Suprapubic skin (tissue), 4 donors: ENCODE measurements at regions not wholly inside any gene's neighbourhood (a gene's known extent, or its start where the extent isn't known, plus 50 kb on each side); places are given as distances from the start of the nearest gene placed in this dataset.

ENCODE experiments used
- DNase-seq, 2 donors: peaks; one replicate each; pipeline ENCODE4 v3.0.0-alpha.2; 2019; ENCODE audit warnings: low spot score in 2 of 2
- H3K27ac ChIP-seq: fragments of 200-600 bp; sonication (generic); one replicate; pipeline ENCODE4 v1.5.1; 2019
- H3K27me3 ChIP-seq: fragments of 200-600 bp; sonication (generic); one replicate; pipeline ENCODE4 v1.5.1; 2019
- H3K36me3 ChIP-seq: fragments of 200-600 bp; sonication (generic); one replicate; pipeline ENCODE4 v1.5.1; 2019
- H3K4me1 ChIP-seq: fragments of 200-600 bp; sonication (generic); one replicate; pipeline ENCODE4 v1.5.1; 2019
- H3K4me3 ChIP-seq: fragments of 200-600 bp; sonication (generic); one replicate; pipeline ENCODE4 v1.5.1; 2019; ENCODE audit warnings: mild to moderate bottlenecking
- H3K9me3 ChIP-seq: fragments of 200-600 bp; sonication (generic); one replicate; pipeline ENCODE4 v1.5.1; 2019
- EP300 ChIP-seq: sonication (generic); formaldehyde crosslinking; IDR thresholded peaks from one replicate; pipeline ENCODE4 v1.6.1; 2017; ENCODE audit warnings: antibody characterized with exemption
- POLR2A ChIP-seq, 2 donors: fragments of 450-650 bp; IDR thresholded peaks; one replicate each; pipeline ENCODE4 v1.6.1; 2017; ENCODE audit warnings: antibody characterized with exemption in 2 of 2, mild to moderate bottlenecking in 2 of 2, moderate library complexity in 2 of 2
- POLR2AphosphoS5 ChIP-seq, 3 donors: sonication (generic); formaldehyde crosslinking; IDR thresholded peaks; one replicate each; pipeline ENCODE4 v1.6.1; 2017; ENCODE audit warnings: antibody characterized with exemption in 3 of 3
- WGBS: methylation state at CpG from one replicate; pipeline ENCODE4 v1.1.5; 2018; 5-methylcytosine and 5-hydroxymethylcytosine counted together
- TF ChIP-seq, protein P1 (sequence below), 2 donors: fragments of 200-600 bp in 1 of 2; fragments of 450-650 bp in 1 of 2; sonication (generic) in 1 of 2; IDR thresholded peaks; one replicate each; pipeline ENCODE4 v1.5.1; 2016 to 2019; ENCODE audit warnings: antibody characterized with exemption in 2 of 2, mild to moderate bottlenecking in 1 of 2, moderate library complexity in 1 of 2

DNA sequence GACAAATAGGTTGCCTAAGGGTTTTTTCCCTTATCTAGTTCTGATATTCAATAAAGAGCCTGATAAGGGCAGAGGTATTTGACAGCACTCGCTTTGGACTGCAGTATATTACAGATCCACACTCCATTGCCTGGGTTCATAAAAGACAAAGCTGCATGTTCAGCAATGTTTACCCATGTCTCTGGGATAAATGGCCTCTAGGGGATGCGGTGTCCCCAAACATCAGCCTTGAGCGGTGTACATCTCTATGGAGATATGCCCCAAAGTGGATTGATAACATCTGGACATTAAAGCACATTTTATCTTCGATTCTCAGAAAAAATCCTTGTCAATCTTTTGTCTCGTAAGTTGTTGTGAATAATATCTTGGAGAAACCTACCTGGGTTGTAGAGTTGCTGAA is 660.8 kb upstream of the AADAT start:
- Histone ChIP-seq H3K4me1 (no peaks in the 10 kb centered on the region), H3K27me3 (no peaks in the 10 kb centered on the region), H3K36me3 (no peaks in the 10 kb centered on the region), H3K27ac (no peak overlapping the region), H3K4me3 (no peak overlapping the region), H3K9me3 (peaks cover 3% of the 10 kb centered on the region)
- TF ChIP-seq EP300 = no peak
- TF ChIP-seq POLR2A (IDR thresholded peaks at IDR 0.05) = no peak
- TF ChIP-seq, protein P1, sequence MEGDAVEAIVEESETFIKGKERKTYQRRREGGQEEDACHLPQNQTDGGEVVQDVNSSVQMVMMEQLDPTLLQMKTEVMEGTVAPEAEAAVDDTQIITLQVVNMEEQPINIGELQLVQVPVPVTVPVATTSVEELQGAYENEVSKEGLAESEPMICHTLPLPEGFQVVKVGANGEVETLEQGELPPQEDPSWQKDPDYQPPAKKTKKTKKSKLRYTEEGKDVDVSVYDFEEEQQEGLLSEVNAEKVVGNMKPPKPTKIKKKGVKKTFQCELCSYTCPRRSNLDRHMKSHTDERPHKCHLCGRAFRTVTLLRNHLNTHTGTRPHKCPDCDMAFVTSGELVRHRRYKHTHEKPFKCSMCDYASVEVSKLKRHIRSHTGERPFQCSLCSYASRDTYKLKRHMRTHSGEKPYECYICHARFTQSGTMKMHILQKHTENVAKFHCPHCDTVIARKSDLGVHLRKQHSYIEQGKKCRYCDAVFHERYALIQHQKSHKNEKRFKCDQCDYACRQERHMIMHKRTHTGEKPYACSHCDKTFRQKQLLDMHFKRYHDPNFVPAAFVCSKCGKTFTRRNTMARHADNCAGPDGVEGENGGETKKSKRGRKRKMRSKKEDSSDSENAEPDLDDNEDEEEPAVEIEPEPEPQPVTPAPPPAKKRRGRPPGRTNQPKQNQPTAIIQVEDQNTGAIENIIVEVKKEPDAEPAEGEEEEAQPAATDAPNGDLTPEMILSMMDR (IDR thresholded peaks at IDR 0.05) = no peak
- TF ChIP-seq POLR2AphosphoS5 (IDR thresholded peaks at IDR 0.05) = no peak
- WGBS = 52% methylated on average over 5 of the region's 5 CpGs
- DNase-seq = no peak

DNA sequence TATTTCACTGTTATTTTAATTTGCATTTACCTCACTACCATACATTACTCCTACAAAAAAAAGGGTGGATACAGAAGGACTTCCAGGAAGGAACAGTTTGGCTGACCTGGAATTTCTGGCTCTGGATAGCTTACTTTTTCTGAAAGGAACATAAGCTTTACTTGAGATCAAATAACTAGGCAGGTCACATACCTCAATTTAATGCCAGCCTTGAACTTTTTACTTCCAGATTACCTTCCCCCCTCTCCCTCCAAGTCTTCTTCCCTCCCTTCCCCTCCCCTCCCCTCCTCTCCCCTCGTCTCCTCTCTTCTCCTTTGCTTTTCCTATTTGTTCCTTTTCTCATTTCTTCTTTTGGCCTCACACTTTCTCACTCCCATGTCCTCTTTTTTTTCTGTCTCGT is 659.2 kb upstream of the AADAT start:
- TF ChIP-seq EP300 (no peak), POLR2A (IDR thresholded peaks at IDR 0.05) (no peak), POLR2AphosphoS5 (IDR thresholded peaks at IDR 0.05) (no peak)
- TF ChIP-seq, protein P1 (IDR thresholded peaks at IDR 0.05) = no peak
- DNase-seq = no peak
- Histone ChIP-seq H3K4me1 (no peaks in the 10 kb centered on the region), H3K27me3 (no peaks in the 10 kb centered on the region), H3K36me3 (no peaks in the 10 kb centered on the region), H3K9me3 (no peaks in the 10 kb centered on the region), H3K4me3 (no peak overlapping the region), H3K27ac (no peak overlapping the region)
- 55% methylated on average over 2 of the region's 2 CpGs for WGBS

DNA sequence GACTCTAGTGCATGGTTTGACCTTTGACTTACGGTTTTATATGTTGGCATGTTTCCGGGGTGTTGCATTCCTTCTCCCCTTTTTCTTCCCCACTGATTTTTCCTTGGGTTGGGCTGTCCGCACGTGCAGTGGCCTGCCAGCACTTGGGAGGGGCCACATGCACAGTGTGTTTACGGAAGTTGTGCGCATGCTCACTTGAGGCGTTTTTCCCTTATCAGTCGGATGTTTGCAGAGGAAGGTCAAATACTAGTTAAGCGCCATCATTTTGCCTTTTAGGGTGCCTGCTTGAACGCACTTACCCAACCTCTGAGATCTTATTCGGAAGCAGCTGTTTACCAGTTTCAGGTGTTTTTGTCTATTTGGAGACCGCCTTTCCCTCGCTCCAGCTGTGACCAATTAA is 653.9 kb upstream of the AADAT start:
- Histone ChIP-seq H3K27ac (no peak overlapping the region), H3K9me3 (no peaks in the 10 kb centered on the region), H3K27me3 (no peaks in the 10 kb centered on the region), H3K4me1 (no peaks in the 10 kb centered on the region), H3K36me3 (no peaks in the 10 kb centered on the region), H3K4me3 (no peak overlapping the region)
- no peak for DNase-seq
- TF ChIP-seq POLR2A (IDR thresholded peaks at IDR 0.05) (no peak), EP300 (no peak), POLR2AphosphoS5 (IDR thresholded peaks at IDR 0.05) (no peak)
- TF ChIP-seq, protein P1 (IDR thresholded peaks at IDR 0.05) = no peak
- WGBS = 88% methylated on average over 13 of the region's 13 CpGs

DNA sequence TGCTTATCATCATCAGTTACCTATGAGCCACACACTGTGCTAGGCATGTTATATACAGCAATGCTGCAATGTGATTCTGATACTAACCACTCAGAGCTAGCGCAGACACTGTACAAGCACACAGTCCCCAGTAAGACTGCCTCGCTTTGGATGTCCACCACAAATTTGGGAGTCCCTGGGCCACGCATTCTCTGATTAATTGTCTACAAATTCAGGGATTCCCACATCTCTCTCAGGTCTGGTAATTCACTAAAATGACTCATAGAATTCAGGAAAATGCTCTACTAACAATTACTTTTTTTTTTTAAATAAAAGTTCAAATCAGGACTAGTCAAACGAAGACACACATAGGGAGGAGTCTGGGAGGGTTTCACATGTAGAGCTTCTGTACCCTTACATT is 652.1 kb upstream of the AADAT start:
- 89% methylated on average over 4 of the region's 4 CpGs for WGBS
- DNase-seq = no peak
- Histone ChIP-seq H3K27me3 (no peaks in the 10 kb centered on the region), H3K4me1 (no peaks in the 10 kb centered on the region), H3K36me3 (no peaks in the 10 kb centered on the region), H3K27ac (no peak overlapping the region), H3K9me3 (no peaks in the 10 kb centered on the region), H3K4me3 (no peak overlapping the region)
- TF ChIP-seq POLR2AphosphoS5 (IDR thresholded peaks at IDR 0.05) (no peak), POLR2A (IDR thresholded peaks at IDR 0.05) (no peak), EP300 (no peak)

DNA sequence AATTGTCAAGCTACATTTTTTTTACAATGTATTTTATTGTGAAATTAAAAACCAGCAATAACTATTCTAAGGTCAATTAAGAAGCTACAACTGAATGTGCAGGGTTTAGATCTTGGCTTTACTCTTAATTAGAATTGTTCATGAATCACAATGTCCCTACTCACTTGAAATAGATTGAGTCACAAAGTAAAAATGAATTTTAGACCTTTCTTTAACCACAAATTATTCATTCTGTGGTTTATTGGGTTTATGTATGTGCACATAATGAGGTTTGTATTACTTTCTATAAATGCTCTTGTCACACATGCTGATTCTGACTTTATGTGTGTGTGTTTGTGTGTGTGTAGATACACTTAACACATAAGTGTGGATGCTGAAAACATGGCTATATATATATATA is 647.0 kb upstream of the AADAT start:
- Histone ChIP-seq H3K27ac (no peak overlapping the region), H3K4me3 (no peak overlapping the region), H3K9me3 (no peaks in the 10 kb centered on the region), H3K27me3 (no peaks in the 10 kb centered on the region), H3K4me1 (no peaks in the 10 kb centered on the region), H3K36me3 (no peaks in the 10 kb centered on the region)
- no peak for TF ChIP-seq POLR2AphosphoS5 (IDR thresholded peaks at IDR 0.05)
- DNase-seq = no peak

DNA sequence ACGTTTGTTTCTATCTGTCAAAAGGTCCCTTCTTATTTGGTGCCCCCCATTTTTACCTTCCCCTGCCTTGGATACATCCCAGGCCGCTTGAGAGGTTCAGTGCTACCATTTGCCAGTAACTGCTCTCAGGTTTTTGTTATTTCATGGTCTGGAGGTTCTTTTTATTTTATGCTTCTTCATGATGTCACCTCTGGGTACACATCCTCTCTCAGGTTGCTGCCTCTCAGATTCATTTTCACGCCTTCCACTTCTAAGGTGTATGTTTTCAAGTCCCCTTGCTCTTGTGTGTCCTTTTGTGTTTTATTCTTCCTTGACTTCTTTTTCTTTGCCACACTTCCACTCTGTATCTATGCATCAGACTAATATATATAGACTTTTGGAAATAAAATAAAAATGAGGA is 640.1 kb upstream of the AADAT start:
- H3K27ac ChIP-seq = no peak overlapping the region
- no peaks in the 10 kb centered on the region for H3K4me1 ChIP-seq
- no peaks in the 10 kb centered on the region for H3K27me3 ChIP-seq
- H3K36me3 ChIP-seq = no peaks in the 10 kb centered on the region
- WGBS = 74% methylated on average over 3 of the region's 3 CpGs
- no peaks in the 10 kb centered on the region for H3K9me3 ChIP-seq
- no peak for DNase-seq
- no peak overlapping the region for H3K4me3 ChIP-seq
- no peak for TF ChIP-seq EP300
- no peak for TF ChIP-seq POLR2AphosphoS5 (IDR thresholded peaks at IDR 0.05)

DNA sequence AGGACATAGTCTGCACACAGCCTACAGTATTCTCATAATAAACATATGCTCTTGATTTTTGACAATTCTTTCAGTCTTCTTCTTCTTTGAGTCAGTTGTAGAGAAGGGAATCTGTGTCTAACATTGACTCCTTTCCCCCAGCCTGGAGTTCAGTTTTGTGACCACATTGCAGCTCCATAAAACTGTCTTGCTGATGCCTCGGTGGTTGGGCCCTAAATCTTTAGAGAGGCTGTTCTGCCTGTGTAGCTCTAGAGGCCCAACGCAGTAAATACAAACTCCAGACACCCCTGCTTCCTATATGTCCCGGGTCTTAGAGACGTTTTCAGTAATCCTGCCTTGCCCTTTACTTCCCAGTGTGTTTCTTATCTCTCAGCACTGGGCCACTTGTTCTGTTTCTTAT is 639.5 kb upstream of the AADAT start:
- no peaks in the 10 kb centered on the region for H3K36me3 ChIP-seq
- 28% methylated on average over 4 of the region's 4 CpGs for WGBS

More for the DNA sequence above, 639.5 kb upstream of the AADAT start:
- DNase-seq = no peak
- no peaks in the 10 kb centered on the region for H3K4me1 ChIP-seq
- TF ChIP-seq, protein P1 (IDR thresholded peaks at IDR 0.05) = no peak
- TF ChIP-seq EP300 = no peak
- no peak for TF ChIP-seq POLR2AphosphoS5 (IDR thresholded peaks at IDR 0.05)
- no peak for TF ChIP-seq POLR2A (IDR thresholded peaks at IDR 0.05)
- no peaks in the 10 kb centered on the region for H3K9me3 ChIP-seq
- no peak overlapping the region for H3K4me3 ChIP-seq
- H3K27me3 ChIP-seq = no peaks in the 10 kb centered on the region
- H3K27ac ChIP-seq = no peak overlapping the region
